ENCODE measurements at regions not wholly inside any gene's neighbourhood (a gene's known extent, or its start where the extent isn't known, plus 50 kb on each side); places are given as distances from the start of the nearest gene placed in this dataset.

- TF ChIP-seq CTCF (IDR thresholded peaks at IDR 0.05) (no peak), POLR2A (IDR thresholded peaks at IDR 0.05) (no peak)
These were observed 209.1 kb downstream of the HRH4 start for GRCh38 chr18:24669502-24669901.

Data from adrenal gland (tissue), 5 donors.